ENCODE measurements at regions not wholly inside any gene's neighbourhood (a gene's known extent, or its start where the extent isn't known, plus 50 kb on each side); places are given as distances from the start of the nearest gene placed in this dataset.
"Not testable (repeated sequence)": the region's sequence is repeated elsewhere in the genome, so short reads cannot be mapped to it uniquely, and the experiment has no call there.

DNA sequence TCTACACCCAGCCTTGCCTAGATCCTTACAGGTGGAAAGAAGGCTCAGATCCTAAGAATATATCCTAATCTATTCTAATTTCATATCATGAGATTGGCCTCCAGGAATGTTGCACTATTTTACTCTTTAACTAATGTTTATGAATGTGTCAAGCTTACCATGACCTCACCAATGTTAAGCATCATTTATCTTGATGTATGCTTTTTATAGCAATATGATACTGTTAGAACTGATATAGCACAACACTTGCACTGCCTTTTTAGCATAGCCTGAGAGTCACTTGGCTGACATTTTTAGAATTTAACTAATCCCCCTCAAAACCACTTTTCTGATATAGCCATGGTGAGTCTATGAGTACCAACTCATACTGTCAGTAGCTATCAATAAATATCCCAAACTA, 191.5 kb upstream of the NR2F2 start:
- H3K36me3 ChIP-seq: no peaks in the 10 kb centered on the region
- no peak for DNase-seq
- intact Hi-C loops (cut with DNase I; ENCODE audit: low total_unique reads): no loop called here
- H3K9me3 ChIP-seq: no peaks in the 10 kb centered on the region
- no peak overlapping the region for H3K27ac ChIP-seq
- H3K4me3 ChIP-seq: no peak overlapping the region
- peaks cover 0 to 24% (median 3%) of the 10 kb centered on the region in 4 donors for H3K4me1 ChIP-seq
- no peaks in the 10 kb centered on the region for H3K27me3 ChIP-seq
- TF ChIP-seq CTCF (IDR thresholded peaks at IDR 0.05): no peak

GRCh38 chr15:96142498-96142897, 188.0 kb upstream of the NR2F2 start:
- no peaks in the 10 kb centered on the region for H3K27me3 ChIP-seq
- no peaks in the 10 kb centered on the region for H3K9me3 ChIP-seq
- no peaks in the 10 kb centered on the region for H3K36me3 ChIP-seq
- H3K27ac ChIP-seq: peak overlapping the region; percentile 66 to 69
- no peak for TF ChIP-seq CTCF (IDR thresholded peaks at IDR 0.05)
- DNase-seq: no peak
- peaks cover 0 to 27% (median 3%) of the 10 kb centered on the region in 4 donors for H3K4me1 ChIP-seq
- intact Hi-C loops (cut with DNase I; ENCODE audit: low total_unique reads): no loop called here
- no peak overlapping the region for H3K4me3 ChIP-seq

GRCh38 chr15:96144734-96145133, 185.8 kb upstream of the NR2F2 start:
- H3K36me3 ChIP-seq: no peaks in the 10 kb centered on the region
- no peak for TF ChIP-seq CTCF (IDR thresholded peaks at IDR 0.05)
- H3K27ac ChIP-seq: no peak overlapping the region
- no peaks in the 10 kb centered on the region for H3K9me3 ChIP-seq
- peaks cover 0 to 27% (median 3%) of the 10 kb centered on the region in 4 donors for H3K4me1 ChIP-seq
- no peaks in the 10 kb centered on the region for H3K27me3 ChIP-seq
- intact Hi-C loops (cut with DNase I; ENCODE audit: low total_unique reads): no loop called here
- DNase-seq: no peak
- no peak overlapping the region for H3K4me3 ChIP-seq

GRCh38 chr15:96146726-96147125, 183.8 kb upstream of the NR2F2 start:
- Histone ChIP-seq H3K4me3 (no peak overlapping the region), H3K27ac (no peak overlapping the region), H3K9me3 (no peaks in the 10 kb centered on the region), H3K27me3 (no peaks in the 10 kb centered on the region), H3K36me3 (no peaks in the 10 kb centered on the region), H3K4me1 (peaks cover 0 to 25% (median 3%) of the 10 kb centered on the region in 4 donors)
- intact Hi-C loops (cut with DNase I; ENCODE audit: low total_unique reads): no loop called here
- DNase-seq: no peak
- TF ChIP-seq CTCF (IDR thresholded peaks at IDR 0.05): no peak

DNA sequence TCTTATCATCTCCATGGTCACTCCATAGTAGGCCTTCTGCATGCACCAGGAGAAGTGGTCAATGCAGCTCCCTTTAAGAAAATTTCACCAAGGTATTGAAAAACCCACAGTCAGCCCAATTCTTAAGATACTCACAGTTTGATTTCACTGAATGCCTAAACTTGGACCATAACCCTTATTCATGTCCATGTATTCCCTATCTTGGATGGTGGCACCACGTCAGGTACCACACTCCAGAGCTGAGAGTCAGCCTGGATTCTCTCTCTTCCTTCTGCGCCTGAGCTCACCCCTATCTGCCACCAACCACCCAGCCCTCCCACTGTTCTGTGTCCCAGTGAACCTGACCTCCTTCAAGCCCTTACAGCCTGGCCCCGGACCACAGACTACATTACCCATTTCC, 183.2 kb upstream of the NR2F2 start:
- DNase-seq: no peak
- Histone ChIP-seq H3K36me3 (no peaks in the 10 kb centered on the region), H3K9me3 (no peaks in the 10 kb centered on the region), H3K27me3 (no peaks in the 10 kb centered on the region), H3K4me3 (no peak overlapping the region), H3K27ac (no peak overlapping the region), H3K4me1 (peaks cover 0 to 20% (median 2%) of the 10 kb centered on the region in 4 donors)
- intact Hi-C loops (cut with DNase I; ENCODE audit: low total_unique reads): no loop called here
- TF ChIP-seq CTCF (IDR thresholded peaks at IDR 0.05): no peak

DNA sequence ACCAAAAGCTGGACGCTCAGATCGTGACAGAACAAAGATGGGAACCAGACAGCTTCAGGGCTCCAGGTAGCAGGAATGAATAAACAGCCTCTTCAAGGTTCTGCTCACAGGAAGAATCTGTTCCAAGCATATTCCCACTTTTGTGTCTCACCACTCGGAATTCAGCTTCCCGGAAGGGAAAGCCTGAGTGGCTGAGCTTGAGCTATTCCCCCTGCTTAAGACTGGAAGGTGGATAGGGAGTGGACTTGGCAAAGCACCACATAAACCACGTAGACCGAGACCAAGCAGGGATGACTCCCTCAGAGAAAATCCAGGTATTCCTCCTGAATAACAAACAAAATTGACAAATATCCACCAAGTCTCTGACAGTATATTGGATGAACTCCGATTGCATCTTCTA, 180.2 kb upstream of the NR2F2 start:
- H3K9me3 ChIP-seq: no peaks in the 10 kb centered on the region
- H3K36me3 ChIP-seq: no peaks in the 10 kb centered on the region
- H3K27ac ChIP-seq: no peak overlapping the region
- DNase-seq: no peak
- intact Hi-C loops (cut with DNase I; ENCODE audit: low total_unique reads): no loop called here
- no peak for TF ChIP-seq CTCF (IDR thresholded peaks at IDR 0.05)
- no peaks in the 10 kb centered on the region for H3K4me1 ChIP-seq
- no peaks in the 10 kb centered on the region for H3K27me3 ChIP-seq
- no peak overlapping the region for H3K4me3 ChIP-seq

DNA sequence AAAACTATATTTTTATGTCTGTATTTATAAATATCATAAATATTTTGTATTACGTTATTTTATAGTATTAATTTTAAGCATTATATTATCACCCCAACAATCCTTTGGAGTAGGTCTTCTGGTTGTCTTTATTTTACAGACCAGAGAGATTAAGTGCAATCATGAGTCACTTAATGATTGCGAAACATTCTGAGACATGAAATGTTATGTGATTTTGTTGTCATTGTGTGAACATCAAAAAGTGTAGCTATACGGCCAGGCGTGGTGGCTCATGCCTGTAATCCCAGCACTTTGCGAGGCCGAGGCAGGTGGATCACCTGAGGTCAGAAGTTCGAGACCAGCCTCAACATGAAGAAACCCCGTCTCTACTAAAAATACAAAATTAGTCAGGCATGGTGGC, 178.8 kb upstream of the NR2F2 start:
- intact Hi-C loops (cut with DNase I; ENCODE audit: low total_unique reads); H3K4me1 ChIP-seq; H3K4me3 ChIP-seq; H3K36me3 ChIP-seq; H3K9me3 ChIP-seq; H3K27ac ChIP-seq; DNase-seq; H3K27me3 ChIP-seq: not testable (repeated sequence)
